Thyroid gland (tissue), 4 donors: ENCODE measurements at regions not wholly inside any gene's neighbourhood (a gene's known extent, or its start where the extent isn't known, plus 50 kb on each side); places are given as distances from the start of the nearest gene placed in this dataset.

Source experiments
- DNase-seq, 2 donors: peaks; one replicate each; pipeline ENCODE4 v3.0.0-alpha.2; 2019
- H3K27ac ChIP-seq, 3 donors: fragments of 200-600 bp; sonication (generic); 1 replicate in 2 of 3; 2 replicates in 1 of 3; pipeline ENCODE4 v1.5.1; 2016 to 2019; ENCODE audit warnings: mild to moderate bottlenecking in 1 of 3, moderate library complexity in 1 of 3
- H3K27me3 ChIP-seq: fragments of 200-600 bp; sonication (generic); one replicate; pipeline ENCODE4 v1.5.1; 2019
- H3K36me3 ChIP-seq, 2 donors: fragments of 200-600 bp; sonication (generic); one replicate each; pipeline ENCODE4 v1.5.1; 2016 to 2019
- H3K4me1 ChIP-seq, 2 donors: fragments of 200-600 bp; sonication (generic); one replicate each; pipeline ENCODE4 v1.5.1; 2017 to 2019
- H3K4me3 ChIP-seq, 3 donors: fragments of 200-600 bp; sonication (generic); replicated peaks in 1 of 3; 1 replicate in 2 of 3; 2 replicates in 1 of 3; pipeline ENCODE4 v1.5.1; 2016; ENCODE audit warnings: mild to moderate bottlenecking in 1 of 3
- H3K9me3 ChIP-seq: fragments of 200-600 bp; sonication (generic); one replicate; pipeline ENCODE4 v1.5.1; 2017
- POLR2A ChIP-seq, 2 donors: fragments of 450-650 bp; IDR thresholded peaks; one replicate each; pipeline ENCODE4 v1.6.1; 2017; ENCODE audit warnings: antibody characterized with exemption in 2 of 2, mild to moderate bottlenecking in 2 of 2, moderate library complexity in 1 of 2
- WGBS, 2 donors: methylation state at CpG; one replicate each; pipeline ENCODE4 v1.1.5; 2017; 5-methylcytosine and 5-hydroxymethylcytosine counted together
- intact Hi-C: fragments of 100-400 bp; cut with DNase I; formaldehyde crosslinking; loops from one replicate; pipeline ENCODE4 v1.15.1; 2023
- TF ChIP-seq, protein P1 (sequence below), 6 experiments: fragments of 200-600 bp in 3 of 6; fragments of 450-650 bp in 3 of 6; sonication (generic) in 3 of 6; IDR thresholded peaks; one replicate each; pipeline ENCODE4 v1.5.1; 2016 to 2019; ENCODE audit warnings: antibody characterized with exemption in 6 of 6, mild to moderate bottlenecking in 2 of 6, inconsistent platforms in 1 of 6, moderate library complexity in 1 of 6

DNA sequence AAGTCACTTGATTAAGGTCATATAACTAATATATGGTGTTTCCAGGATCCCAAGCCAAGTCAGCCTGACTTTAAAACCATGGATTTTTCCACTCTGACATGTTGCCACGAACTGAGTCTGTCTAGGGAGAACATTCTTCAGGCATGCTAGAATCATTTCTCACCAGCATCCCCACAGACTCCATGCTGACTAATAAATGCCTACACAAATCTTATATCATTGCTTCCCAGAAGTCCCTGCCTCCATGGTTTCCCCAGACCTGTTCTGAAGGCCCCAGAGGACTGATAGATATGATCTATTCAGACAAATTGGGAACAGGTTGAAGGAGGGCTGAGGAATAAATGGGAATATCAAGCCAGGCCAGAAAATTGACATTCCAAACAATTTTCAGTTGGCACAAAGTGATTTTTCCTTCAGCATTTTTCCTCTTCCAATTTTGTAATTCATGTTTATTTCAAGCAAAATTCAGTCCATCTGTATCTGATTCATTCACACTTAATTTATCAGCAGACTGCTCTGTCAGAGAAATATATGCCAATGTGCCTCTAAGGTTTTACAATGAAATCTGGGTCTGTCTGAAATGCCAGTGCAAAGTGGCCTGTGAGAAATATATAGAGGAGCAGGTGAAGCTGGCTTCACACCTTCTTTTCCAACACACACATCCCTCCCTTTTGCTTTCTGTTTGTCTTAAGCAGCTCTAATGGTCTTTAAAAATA is 413.6 kb upstream of the TNC start:
- WGBS, 2 donors, result 56 to 65% methylated on average over 1 of the region's 1 CpG
- Histone ChIP-seq H3K27me3 (no peaks in the 10 kb centered on the region), H3K4me3 (no peak overlapping the region), H3K36me3 (no peaks in the 10 kb centered on the region), H3K9me3 (no peaks in the 10 kb centered on the region), H3K4me1 (no peaks in the 10 kb centered on the region), H3K27ac (no peak overlapping the region)
- intact Hi-C loops, result no loop called here
- TF ChIP-seq, protein P1, sequence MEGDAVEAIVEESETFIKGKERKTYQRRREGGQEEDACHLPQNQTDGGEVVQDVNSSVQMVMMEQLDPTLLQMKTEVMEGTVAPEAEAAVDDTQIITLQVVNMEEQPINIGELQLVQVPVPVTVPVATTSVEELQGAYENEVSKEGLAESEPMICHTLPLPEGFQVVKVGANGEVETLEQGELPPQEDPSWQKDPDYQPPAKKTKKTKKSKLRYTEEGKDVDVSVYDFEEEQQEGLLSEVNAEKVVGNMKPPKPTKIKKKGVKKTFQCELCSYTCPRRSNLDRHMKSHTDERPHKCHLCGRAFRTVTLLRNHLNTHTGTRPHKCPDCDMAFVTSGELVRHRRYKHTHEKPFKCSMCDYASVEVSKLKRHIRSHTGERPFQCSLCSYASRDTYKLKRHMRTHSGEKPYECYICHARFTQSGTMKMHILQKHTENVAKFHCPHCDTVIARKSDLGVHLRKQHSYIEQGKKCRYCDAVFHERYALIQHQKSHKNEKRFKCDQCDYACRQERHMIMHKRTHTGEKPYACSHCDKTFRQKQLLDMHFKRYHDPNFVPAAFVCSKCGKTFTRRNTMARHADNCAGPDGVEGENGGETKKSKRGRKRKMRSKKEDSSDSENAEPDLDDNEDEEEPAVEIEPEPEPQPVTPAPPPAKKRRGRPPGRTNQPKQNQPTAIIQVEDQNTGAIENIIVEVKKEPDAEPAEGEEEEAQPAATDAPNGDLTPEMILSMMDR (IDR thresholded peaks at IDR 0.05), result no peak
- no peak for TF ChIP-seq POLR2A (IDR thresholded peaks at IDR 0.05)
- DNase-seq, result no peak

DNA sequence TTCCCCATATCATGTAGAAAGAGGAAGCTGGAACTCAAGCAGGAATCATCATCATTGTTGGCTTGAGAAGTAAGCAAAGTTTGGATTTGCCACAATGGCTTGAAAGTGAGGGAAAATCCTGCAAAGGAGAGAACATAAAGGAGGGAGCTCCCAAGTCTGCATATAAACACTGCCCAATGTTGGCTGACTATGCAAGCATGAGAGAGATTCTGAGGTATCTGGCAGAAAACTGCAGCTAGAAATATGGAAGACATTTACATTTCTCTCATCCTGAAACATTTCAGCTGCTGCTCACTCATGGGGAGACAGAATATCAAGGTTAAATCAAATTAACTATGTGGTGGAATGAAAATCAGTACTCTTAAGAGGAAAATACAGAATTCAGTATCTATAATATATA is 415.6 kb upstream of the TNC start:
- TF ChIP-seq POLR2A (IDR thresholded peaks at IDR 0.05), result no peak
- TF ChIP-seq, protein P1 (IDR thresholded peaks at IDR 0.05), result no peak
- H3K36me3 ChIP-seq, result no peaks in the 10 kb centered on the region

DNA sequence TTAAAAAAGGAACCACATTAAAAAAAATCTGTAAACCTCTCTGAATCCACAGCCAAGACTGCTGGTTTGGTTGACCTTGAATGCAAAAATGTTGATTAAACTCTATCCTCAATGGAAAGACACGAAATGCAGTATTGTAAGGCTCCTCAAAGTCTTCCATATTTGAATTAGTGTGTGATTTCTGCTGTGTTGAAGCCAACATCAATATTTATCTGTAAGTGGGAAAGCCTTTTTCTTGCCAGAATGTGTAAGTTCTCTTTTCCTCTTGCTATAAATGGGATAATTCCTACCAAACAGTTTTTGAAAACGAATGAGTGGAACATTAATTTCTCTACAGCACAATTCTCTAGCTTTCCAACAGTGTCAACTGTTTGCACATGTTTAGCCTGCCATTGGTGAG is 422.1 kb upstream of the TNC start:
- H3K36me3 ChIP-seq, result no peaks in the 10 kb centered on the region
- no peaks in the 10 kb centered on the region for H3K4me1 ChIP-seq
- H3K4me3 ChIP-seq, result no peak overlapping the region
- 62 to 70% methylated on average over 2 of the region's 2 CpGs for WGBS, 2 donors
- no peak overlapping the region for H3K27ac ChIP-seq
- DNase-seq, result no peak
- no peaks in the 10 kb centered on the region for H3K9me3 ChIP-seq
- intact Hi-C loops, result no loop called here
- TF ChIP-seq, protein P1 (IDR thresholded peaks at IDR 0.05), result no peak
- no peak for TF ChIP-seq POLR2A (IDR thresholded peaks at IDR 0.05)
- H3K27me3 ChIP-seq, result no peaks in the 10 kb centered on the region

More for the DNA sequence above, 415.6 kb upstream of the TNC start:
- H3K4me1 ChIP-seq, result no peaks in the 10 kb centered on the region
- no peaks in the 10 kb centered on the region for H3K9me3 ChIP-seq
- no peaks in the 10 kb centered on the region for H3K27me3 ChIP-seq
- DNase-seq, result no peak
- intact Hi-C loops, result no loop called here
- H3K4me3 ChIP-seq, result no peak overlapping the region
- no peak overlapping the region for H3K27ac ChIP-seq

DNA sequence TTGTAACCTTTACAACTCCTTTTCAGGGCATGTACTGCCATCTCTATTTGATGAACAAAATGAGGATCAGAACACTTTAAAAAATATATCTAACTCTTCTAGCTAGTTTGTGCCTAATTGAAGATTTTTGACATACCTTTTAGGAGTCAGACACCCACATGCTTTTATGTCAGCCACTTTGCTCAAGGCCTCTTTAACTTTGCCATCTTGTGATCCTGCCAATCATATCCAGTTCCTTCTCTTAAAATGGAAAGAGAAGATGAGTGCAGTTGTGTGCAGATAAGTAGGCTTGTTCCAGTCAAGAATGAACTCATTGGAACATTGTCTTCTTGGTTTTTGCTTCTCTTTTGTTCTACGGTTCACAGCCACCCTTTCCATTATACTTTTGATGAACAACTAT is 425.6 kb upstream of the TNC start:
- WGBS, 2 donors, result 92 to 94% methylated on average over 1 of the region's 1 CpG
- intact Hi-C loops, result no loop called here

DNA sequence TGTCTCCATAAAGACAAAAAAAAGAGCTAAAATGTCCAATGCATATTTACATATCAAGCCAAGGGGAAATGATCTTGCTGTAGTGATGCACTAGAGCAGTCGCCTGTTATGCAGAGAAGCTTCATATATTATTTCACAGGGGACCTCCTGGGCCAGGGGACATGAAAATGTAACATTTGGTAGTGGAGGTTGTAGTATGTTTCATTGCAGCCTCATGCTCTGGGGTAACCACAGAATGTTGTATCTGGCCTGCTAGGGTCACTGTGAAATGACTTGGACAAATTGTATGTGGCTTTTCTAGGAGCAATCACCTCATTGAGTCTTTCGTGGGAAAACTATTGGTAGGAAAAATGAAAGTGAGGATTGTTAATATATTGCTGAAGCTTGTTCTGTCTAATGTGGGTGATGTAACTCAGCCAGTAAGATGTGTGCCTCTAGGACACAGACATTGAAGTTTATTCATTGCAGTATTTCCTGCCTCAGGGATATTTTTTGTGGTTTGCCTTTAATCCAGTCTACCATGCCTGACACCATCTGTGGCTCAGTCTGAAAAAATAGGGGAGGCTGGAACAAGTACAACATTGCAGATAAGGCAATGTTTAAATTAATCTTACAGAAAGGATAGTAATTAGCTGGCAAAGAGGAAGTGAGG is 430.8 kb upstream of the TNC start:
- intact Hi-C loops, result no loop called here
- Histone ChIP-seq H3K36me3 (no peaks in the 10 kb centered on the region), H3K9me3 (no peaks in the 10 kb centered on the region), H3K27me3 (no peaks in the 10 kb centered on the region), H3K4me1 (no peaks in the 10 kb centered on the region), H3K4me3 (no peak overlapping the region), H3K27ac (no peak overlapping the region)
- WGBS, 2 donors, result 45 to 51% methylated on average over 2 of the region's 2 CpGs
- DNase-seq, result no peak
- no peak for TF ChIP-seq POLR2A (IDR thresholded peaks at IDR 0.05)
- TF ChIP-seq, protein P1 (IDR thresholded peaks at IDR 0.05), result no peak

More for the DNA sequence above, 425.6 kb upstream of the TNC start:
- Histone ChIP-seq H3K4me1 (no peaks in the 10 kb centered on the region), H3K27me3 (no peaks in the 10 kb centered on the region), H3K36me3 (no peaks in the 10 kb centered on the region), H3K9me3 (no peaks in the 10 kb centered on the region), H3K27ac (no peak overlapping the region), H3K4me3 (no peak overlapping the region)
- DNase-seq, result no peak
- TF ChIP-seq, protein P1 (IDR thresholded peaks at IDR 0.05), result no peak
